ENCODE measurements at regions not wholly inside any gene's neighbourhood (a gene's known extent, or its start where the extent isn't known, plus 50 kb on each side); places are given as distances from the start of the nearest gene placed in this dataset.

- Histone ChIP-seq H3K4me3 (ENCODE audit: low read length) (no peak overlapping the region), H3K9ac (ENCODE audit: low read length) (no peak overlapping the region), H3K79me2 (ENCODE audit: low read length) (no peaks in the 10 kb centered on the region), H3K4me1 (ENCODE audit: low read length) (no peaks in the 10 kb centered on the region), H3K9me3 (ENCODE audit: insufficient read depth, low read length) (no peaks in the 10 kb centered on the region), H2AFZ (ENCODE audit: low read depth, low read length) (no peak overlapping the region), H3K36me3 (replicated peaks; ENCODE audit: low read depth, low read length) (no peaks in the 10 kb centered on the region), H3K27ac (ENCODE audit: low read length) (no peak overlapping the region), H4K20me1 (ENCODE audit: insufficient read depth, low read length) (no peaks in the 10 kb centered on the region), H3K4me2 (ENCODE audit: low read length) (no peak overlapping the region), H3K27me3 (ENCODE audit: low read depth, low read length) (no peaks in the 10 kb centered on the region)
- TF ChIP-seq EZH2phosphoT487 (IDR thresholded peaks at IDR 0.05; ENCODE audit: low read depth) = no peak
- no peak for TF ChIP-seq CTCF (IDR thresholded peaks at IDR 0.05; ENCODE audit: low read depth, low read length)
These were observed 246.7 kb upstream of the TRPM3 start for GRCh38 chr9:71368157-71368556.

DNA sequence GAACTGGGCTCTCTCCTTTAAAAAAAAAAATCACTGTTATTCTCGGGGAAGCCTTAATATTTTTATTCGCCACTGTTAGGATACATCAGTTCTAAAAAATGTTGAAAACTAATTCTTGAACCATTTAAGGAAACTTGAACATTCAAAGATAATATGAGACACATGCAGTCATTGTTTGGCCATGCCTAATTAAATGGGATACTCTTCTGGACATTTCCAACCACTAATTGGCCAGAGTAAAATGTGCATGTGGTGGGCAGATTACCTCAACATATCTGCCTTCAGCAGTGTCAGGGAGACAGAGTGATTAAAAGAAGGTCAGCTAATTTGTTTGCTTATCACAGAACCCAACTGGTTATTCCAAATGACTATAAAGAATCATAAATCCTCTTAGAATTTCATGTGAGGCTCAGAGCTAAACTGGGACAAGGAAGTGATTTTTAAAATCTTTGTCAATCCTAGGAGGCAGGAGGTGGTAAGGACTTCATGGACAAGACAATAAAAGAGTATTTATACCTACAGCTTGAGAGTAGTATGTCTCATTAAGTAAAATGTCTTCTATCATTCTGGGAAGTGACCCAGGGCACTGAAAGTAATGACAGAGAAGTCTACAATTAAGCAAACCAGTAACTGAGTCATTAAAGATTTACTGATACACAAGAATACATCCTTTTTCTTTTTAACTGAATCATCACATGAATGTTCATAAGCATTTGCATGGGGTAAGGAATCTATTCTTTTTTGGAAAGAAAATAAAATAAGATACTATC is 242.9 kb upstream of the TRPM3 start:
- no peaks in the 10 kb centered on the region for H3K9me3 ChIP-seq (ENCODE audit: insufficient read depth, low read length)
- no peaks in the 10 kb centered on the region for H3K79me2 ChIP-seq (ENCODE audit: low read length)
- H3K27me3 ChIP-seq (ENCODE audit: low read depth, low read length) = no peaks in the 10 kb centered on the region
- TF ChIP-seq CTCF (IDR thresholded peaks at IDR 0.05; ENCODE audit: low read depth, low read length) = no peak
- no peak for TF ChIP-seq EZH2phosphoT487 (IDR thresholded peaks at IDR 0.05; ENCODE audit: low read depth)
- no peaks in the 10 kb centered on the region for H3K36me3 ChIP-seq (replicated peaks; ENCODE audit: low read depth, low read length)
- no peak overlapping the region for H3K4me3 ChIP-seq (ENCODE audit: low read length)
- H4K20me1 ChIP-seq (ENCODE audit: insufficient read depth, low read length) = no peaks in the 10 kb centered on the region
- no peak overlapping the region for H3K4me2 ChIP-seq (ENCODE audit: low read length)
- H3K9ac ChIP-seq (ENCODE audit: low read length) = no peak overlapping the region
- H2AFZ ChIP-seq (ENCODE audit: low read depth, low read length) = no peak overlapping the region
- no peaks in the 10 kb centered on the region for H3K4me1 ChIP-seq (ENCODE audit: low read length)
- no peak overlapping the region for H3K27ac ChIP-seq (ENCODE audit: low read length)

- Histone ChIP-seq H3K4me3 (ENCODE audit: low read length) (no peak overlapping the region), H3K36me3 (replicated peaks; ENCODE audit: low read depth, low read length) (no peaks in the 10 kb centered on the region), H3K4me2 (ENCODE audit: low read length) (no peak overlapping the region), H3K27ac (ENCODE audit: low read length) (no peak overlapping the region), H3K79me2 (ENCODE audit: low read length) (no peaks in the 10 kb centered on the region), H3K9me3 (ENCODE audit: insufficient read depth, low read length) (no peaks in the 10 kb centered on the region), H3K9ac (ENCODE audit: low read length) (no peak overlapping the region), H4K20me1 (ENCODE audit: insufficient read depth, low read length) (no peaks in the 10 kb centered on the region), H3K4me1 (ENCODE audit: low read length) (no peaks in the 10 kb centered on the region), H3K27me3 (ENCODE audit: low read depth, low read length) (no peaks in the 10 kb centered on the region), H2AFZ (ENCODE audit: low read depth, low read length) (no peak overlapping the region)
- no peak for TF ChIP-seq EZH2phosphoT487 (IDR thresholded peaks at IDR 0.05; ENCODE audit: low read depth)
- no peak for TF ChIP-seq CTCF (IDR thresholded peaks at IDR 0.05; ENCODE audit: low read depth, low read length)
These were observed 242.0 kb upstream of the TRPM3 start for GRCh38 chr9:71363286-71363961.

DNA sequence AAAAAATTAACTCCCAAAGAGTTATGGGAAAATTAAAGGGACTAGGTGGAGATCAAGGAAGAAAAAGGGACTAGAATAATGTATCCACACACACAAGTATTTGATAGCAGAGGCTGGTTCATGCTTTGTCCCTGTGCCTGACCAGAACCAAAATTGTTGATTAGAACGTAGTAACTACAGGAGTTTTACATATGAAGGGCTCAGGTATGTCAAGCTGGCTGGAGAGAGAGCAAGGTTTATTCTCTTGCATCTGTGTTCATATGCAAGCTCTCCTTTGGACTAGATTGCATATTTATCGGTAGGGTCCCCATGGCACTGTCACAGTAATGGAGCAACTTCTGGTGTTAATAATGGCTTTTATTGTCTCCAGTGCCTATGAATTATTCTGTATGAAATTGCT is 239.9 kb upstream of the TRPM3 start:
- no peak overlapping the region for H3K9ac ChIP-seq (ENCODE audit: low read length)
- H4K20me1 ChIP-seq (ENCODE audit: insufficient read depth, low read length) = no peaks in the 10 kb centered on the region
- no peaks in the 10 kb centered on the region for H3K4me1 ChIP-seq (ENCODE audit: low read length)
- no peaks in the 10 kb centered on the region for H3K27me3 ChIP-seq (ENCODE audit: low read depth, low read length)
- no peaks in the 10 kb centered on the region for H3K36me3 ChIP-seq (replicated peaks; ENCODE audit: low read depth, low read length)
- H2AFZ ChIP-seq (ENCODE audit: low read depth, low read length) = no peak overlapping the region
- TF ChIP-seq CTCF (IDR thresholded peaks at IDR 0.05; ENCODE audit: low read depth, low read length) = no peak
- TF ChIP-seq EZH2phosphoT487 (IDR thresholded peaks at IDR 0.05; ENCODE audit: low read depth) = no peak
- H3K27ac ChIP-seq (ENCODE audit: low read length) = no peak overlapping the region
- H3K4me3 ChIP-seq (ENCODE audit: low read length) = no peak overlapping the region
- no peaks in the 10 kb centered on the region for H3K9me3 ChIP-seq (ENCODE audit: insufficient read depth, low read length)
- H3K79me2 ChIP-seq (ENCODE audit: low read length) = no peaks in the 10 kb centered on the region
- H3K4me2 ChIP-seq (ENCODE audit: low read length) = no peak overlapping the region

All from OCI-LY3 (cell line).